Osteoblast (primary cell): ENCODE measurements at regions not wholly inside any gene's neighbourhood (a gene's known extent, or its start where the extent isn't known, plus 50 kb on each side); places are given as distances from the start of the nearest gene placed in this dataset.

Source experiments
- DNase-seq: peaks from one replicate; pipeline ENCODE4 v3.0.0; 2011; ENCODE audit warnings: low spot score, mixed read lengths; ENCODE audit not compliant: insufficient read length; ENCODE audit errors: missing footprints
- H2AFZ ChIP-seq: 2 replicates; pipeline ENCODE4 v1.6.0; 2011; ENCODE audit warnings: mild to moderate bottlenecking, low read length
- H3K27ac ChIP-seq: 2 replicates; pipeline ENCODE4 v1.5.1; 2011; ENCODE audit warnings: mild to moderate bottlenecking, low read depth, low read length, moderate library complexity
- H3K27me3 ChIP-seq: 2 replicates; pipeline ENCODE4 v1.6.0; 2012; ENCODE audit warnings: mild to moderate bottlenecking, control low read depth, inconsistent platforms, low read length, moderate library complexity; ENCODE audit not compliant: insufficient read depth
- H3K36me3 ChIP-seq: 2 replicates; pipeline ENCODE4 v1.5.1; 2011; ENCODE audit warnings: mild to moderate bottlenecking, low read length, control low read depth, moderate library complexity; ENCODE audit not compliant: insufficient read depth
- H3K4me1 ChIP-seq: 2 replicates; pipeline ENCODE4 v1.5.1; 2011; ENCODE audit warnings: mild to moderate bottlenecking, low read length, control low read depth, moderate library complexity; ENCODE audit not compliant: insufficient read depth
- H3K4me2 ChIP-seq: 2 replicates; pipeline ENCODE4 v1.6.0; 2011; ENCODE audit warnings: mild to moderate bottlenecking, low read length; ENCODE audit not compliant: insufficient read depth
- H3K4me3 ChIP-seq: fragments of 200-600 bp; sonication (generic); 3 replicates; pipeline ENCODE4 v1.5.1; 2012; ENCODE audit warnings: mild to moderate bottlenecking, low read length, inconsistent platforms; ENCODE audit not compliant: insufficient read depth
- H3K79me2 ChIP-seq: 2 replicates; pipeline ENCODE4 v1.6.0; 2012; ENCODE audit warnings: mild to moderate bottlenecking, low read length, control low read depth, inconsistent platforms; ENCODE audit not compliant: insufficient read depth
- H3K9me3 ChIP-seq: 2 replicates; pipeline ENCODE4 v1.5.1; 2011; ENCODE audit warnings: low read depth, low read length, control low read depth
- H4K20me1 ChIP-seq: 2 replicates; pipeline ENCODE4 v1.6.0; 2012; ENCODE audit warnings: mild to moderate bottlenecking, low read length, control low read depth; ENCODE audit not compliant: insufficient read depth
- TF ChIP-seq, protein P1 (sequence below): IDR thresholded peaks from 2 replicates; pipeline ENCODE4 v1.5.1; 2011; ENCODE audit warnings: mild to moderate bottlenecking, low read depth, low read length, moderate library complexity; ENCODE audit errors: extremely low read depth

DNA sequence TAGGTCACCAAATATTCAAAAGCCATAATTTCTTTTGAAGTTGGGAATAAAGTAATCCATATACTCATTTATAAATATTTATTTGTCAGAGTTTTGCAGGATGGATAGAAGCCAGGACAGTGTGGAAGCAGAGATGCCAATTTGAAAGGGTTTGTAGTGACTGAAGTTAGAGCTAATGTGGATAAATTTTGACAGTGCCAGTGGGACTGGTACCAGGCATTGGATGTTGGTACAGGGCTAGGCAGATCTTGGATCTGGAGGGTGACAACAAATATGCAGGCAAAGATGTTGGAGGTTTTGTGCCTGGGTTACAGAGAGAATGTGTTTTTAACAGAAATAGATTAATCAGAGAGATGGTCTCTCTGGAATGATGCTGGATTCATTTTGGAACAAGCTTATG is 135.6 kb downstream of the DMRTA1 start:
- H2AFZ ChIP-seq, result no peak overlapping the region
- no peak for DNase-seq
- H3K4me1 ChIP-seq, result no peaks in the 10 kb centered on the region
- H3K27ac ChIP-seq, result no peak overlapping the region
- no peaks in the 10 kb centered on the region for H4K20me1 ChIP-seq
- H3K4me3 ChIP-seq, result no peak overlapping the region
- H3K79me2 ChIP-seq, result no peaks in the 10 kb centered on the region
- H3K9me3 ChIP-seq, result no peaks in the 10 kb centered on the region
- H3K4me2 ChIP-seq, result no peak overlapping the region
- TF ChIP-seq, protein P1, sequence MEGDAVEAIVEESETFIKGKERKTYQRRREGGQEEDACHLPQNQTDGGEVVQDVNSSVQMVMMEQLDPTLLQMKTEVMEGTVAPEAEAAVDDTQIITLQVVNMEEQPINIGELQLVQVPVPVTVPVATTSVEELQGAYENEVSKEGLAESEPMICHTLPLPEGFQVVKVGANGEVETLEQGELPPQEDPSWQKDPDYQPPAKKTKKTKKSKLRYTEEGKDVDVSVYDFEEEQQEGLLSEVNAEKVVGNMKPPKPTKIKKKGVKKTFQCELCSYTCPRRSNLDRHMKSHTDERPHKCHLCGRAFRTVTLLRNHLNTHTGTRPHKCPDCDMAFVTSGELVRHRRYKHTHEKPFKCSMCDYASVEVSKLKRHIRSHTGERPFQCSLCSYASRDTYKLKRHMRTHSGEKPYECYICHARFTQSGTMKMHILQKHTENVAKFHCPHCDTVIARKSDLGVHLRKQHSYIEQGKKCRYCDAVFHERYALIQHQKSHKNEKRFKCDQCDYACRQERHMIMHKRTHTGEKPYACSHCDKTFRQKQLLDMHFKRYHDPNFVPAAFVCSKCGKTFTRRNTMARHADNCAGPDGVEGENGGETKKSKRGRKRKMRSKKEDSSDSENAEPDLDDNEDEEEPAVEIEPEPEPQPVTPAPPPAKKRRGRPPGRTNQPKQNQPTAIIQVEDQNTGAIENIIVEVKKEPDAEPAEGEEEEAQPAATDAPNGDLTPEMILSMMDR, result no peak
- H3K27me3 ChIP-seq, result no peaks in the 10 kb centered on the region
- no peaks in the 10 kb centered on the region for H3K36me3 ChIP-seq

DNA sequence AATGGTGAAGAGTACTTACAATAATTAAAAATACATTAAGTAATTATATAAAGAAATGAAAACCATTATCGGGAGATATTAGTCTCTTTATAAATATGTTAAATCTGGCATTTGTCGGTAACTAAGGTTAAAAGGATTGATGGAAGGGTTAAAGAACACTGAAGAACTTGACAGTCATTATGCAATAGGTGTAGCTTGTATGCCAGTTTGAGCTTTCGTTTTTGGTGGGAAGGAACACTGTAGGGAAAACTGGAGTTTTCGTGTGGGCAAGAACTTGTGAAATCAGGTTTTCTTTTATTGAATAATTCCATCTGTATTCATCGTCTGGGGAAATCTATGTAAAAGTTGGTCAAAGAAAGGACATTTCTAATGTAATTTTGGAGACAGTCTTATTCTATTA is 142.3 kb downstream of the DMRTA1 start:
- Histone ChIP-seq H2AFZ (no peak overlapping the region), H3K27ac (no peak overlapping the region), H3K27me3 (no peaks in the 10 kb centered on the region), H4K20me1 (no peaks in the 10 kb centered on the region), H3K4me3 (no peak overlapping the region), H3K9me3 (no peaks in the 10 kb centered on the region), H3K4me1 (no peaks in the 10 kb centered on the region), H3K36me3 (no peaks in the 10 kb centered on the region), H3K79me2 (no peaks in the 10 kb centered on the region), H3K4me2 (no peak overlapping the region)
- no peak for DNase-seq
- TF ChIP-seq, protein P1, result no peak

DNA sequence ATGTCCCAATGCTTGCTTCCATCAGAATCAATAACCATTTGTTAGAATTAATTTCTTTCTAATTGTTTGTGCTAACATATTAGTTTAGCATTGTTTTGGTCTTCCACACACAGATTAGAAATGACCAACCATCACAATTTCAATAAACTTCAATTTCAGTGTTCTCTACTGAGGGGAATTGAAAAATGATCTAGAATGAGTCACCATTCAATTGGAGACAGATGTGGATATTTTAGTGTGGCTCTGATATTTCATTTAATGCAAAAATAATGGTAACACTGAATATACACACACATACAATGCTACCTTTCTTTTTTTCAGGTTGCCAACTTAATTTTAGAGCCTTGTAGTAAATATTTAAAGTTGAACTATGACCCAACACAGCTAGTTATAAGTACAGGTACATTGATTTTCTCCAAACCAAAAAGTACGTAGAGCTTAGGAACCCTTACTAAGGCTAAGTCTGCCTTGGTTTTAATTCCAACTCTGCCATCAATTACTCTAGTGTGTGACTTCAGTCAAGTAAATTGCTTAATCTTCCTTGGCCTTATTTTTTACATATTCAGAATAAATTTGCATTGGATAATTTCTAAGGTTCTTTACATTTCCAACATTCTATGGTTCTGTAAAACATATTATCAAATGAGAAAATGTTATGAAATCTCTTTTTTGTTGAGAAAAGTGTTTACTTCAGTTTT is 143.9 kb downstream of the DMRTA1 start:
- H3K4me3 ChIP-seq, result no peak overlapping the region
- TF ChIP-seq, protein P1, result no peak
- H3K4me1 ChIP-seq, result no peaks in the 10 kb centered on the region
- H3K79me2 ChIP-seq, result no peaks in the 10 kb centered on the region
- H3K36me3 ChIP-seq, result no peaks in the 10 kb centered on the region
- no peak overlapping the region for H2AFZ ChIP-seq
- H3K27me3 ChIP-seq, result no peaks in the 10 kb centered on the region
- no peak for DNase-seq
- H3K4me2 ChIP-seq, result no peak overlapping the region
- H3K9me3 ChIP-seq, result no peaks in the 10 kb centered on the region
- H3K27ac ChIP-seq, result no peak overlapping the region
- no peaks in the 10 kb centered on the region for H4K20me1 ChIP-seq

DNA sequence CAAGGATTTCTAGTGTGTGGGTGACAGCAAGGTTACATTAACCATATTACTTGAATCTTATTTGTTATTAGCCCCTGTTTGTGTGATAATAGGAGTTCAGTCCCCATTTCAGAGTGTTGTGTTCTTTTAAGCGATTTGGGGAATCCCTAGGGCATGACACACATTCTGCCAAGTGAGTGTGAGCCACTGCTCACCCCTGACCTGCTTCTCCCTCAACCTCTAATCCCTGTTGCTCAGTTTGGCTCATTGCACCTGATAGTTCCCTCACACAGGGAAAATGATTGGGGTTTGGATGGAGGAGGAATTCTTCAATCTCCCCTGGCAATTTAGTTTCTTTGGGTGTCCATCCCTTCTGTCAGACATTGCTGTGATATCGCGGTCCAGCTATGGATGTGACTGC is 149.2 kb downstream of the DMRTA1 start:
- TF ChIP-seq, protein P1, result no peak
- no peak overlapping the region for H3K4me2 ChIP-seq
- H3K9me3 ChIP-seq, result peaks cover 2% of the 10 kb centered on the region
- no peaks in the 10 kb centered on the region for H3K79me2 ChIP-seq
- H3K27me3 ChIP-seq, result no peaks in the 10 kb centered on the region
- no peak overlapping the region for H3K27ac ChIP-seq
- H3K4me3 ChIP-seq, result no peak overlapping the region
- DNase-seq, result no peak
- no peaks in the 10 kb centered on the region for H3K4me1 ChIP-seq
- no peaks in the 10 kb centered on the region for H4K20me1 ChIP-seq
- no peaks in the 10 kb centered on the region for H3K36me3 ChIP-seq
- no peak overlapping the region for H2AFZ ChIP-seq
